Natural killer cell (primary cell): ENCODE measurements at regions not wholly inside any gene's neighbourhood (a gene's known extent, or its start where the extent isn't known, plus 50 kb on each side); places are given as distances from the start of the nearest gene placed in this dataset.

ENCODE experiments used
- ATAC-seq, 3 donors: fragments of 150-1000 bp in 2 of 3; fragments of 200-7000 bp in 1 of 3; cut with Tn5 transposase; 1 replicate in 1 of 3; 2 replicates in 2 of 3; pipeline ENCODE4 v1.10.0; 2021; ENCODE audit warnings: mild to moderate bottlenecking in 2 of 3, moderate library complexity in 2 of 3
- DNase-seq, 2 donors: peaks; one replicate each; pipeline versions ENCODE4 v3.0.0 to v3.0.0-alpha.2; 2013 to 2021; ENCODE audit warnings: mixed read lengths in 1 of 2
- H3K27ac ChIP-seq: one replicate; pipeline ENCODE4 v1.5.1; 2013; ENCODE audit warnings: mild to moderate bottlenecking, low read length
- H3K27me3 ChIP-seq: one replicate; pipeline ENCODE4 v1.6.1; 2013; ENCODE audit warnings: low read length; ENCODE audit not compliant: control insufficient read depth, insufficient read depth
- H3K36me3 ChIP-seq: one replicate; pipeline ENCODE4 v1.6.1; 2013; ENCODE audit warnings: low read length; ENCODE audit not compliant: control insufficient read depth, insufficient read depth
- H3K4me1 ChIP-seq: one replicate; pipeline ENCODE4 v1.6.1; 2013; ENCODE audit warnings: low read length; ENCODE audit not compliant: control insufficient read depth, insufficient read depth
- H3K4me3 ChIP-seq: one replicate; pipeline ENCODE4 v1.5.1; 2013; ENCODE audit warnings: low read length
- H3K9me3 ChIP-seq: one replicate; pipeline ENCODE4 v1.6.1; 2013; ENCODE audit warnings: low read length; ENCODE audit not compliant: control insufficient read depth, insufficient read depth
- H3K27ac Mint-ChIP-seq, 2 donors: one replicate each; pipeline ENCODE4 v1.8.0; 2022; ENCODE audit warnings: mild to moderate bottlenecking in 2 of 2, mixed read lengths in 2 of 2, moderate library complexity in 1 of 2
- H3K27me3 Mint-ChIP-seq, 2 donors: one replicate each; pipeline ENCODE4 v1.8.0; 2022; ENCODE audit warnings: low read depth in 2 of 2, mixed read lengths in 2 of 2
- H3K36me3 Mint-ChIP-seq: one replicate; pipeline ENCODE4 v1.8.0; 2022; ENCODE audit warnings: mixed read lengths
- H3K4me1 Mint-ChIP-seq, 2 donors: one replicate each; pipeline ENCODE4 v1.8.0; 2022; ENCODE audit warnings: mixed read lengths in 2 of 2
- H3K4me3 Mint-ChIP-seq: one replicate; pipeline ENCODE4 v1.8.0; 2022; ENCODE audit warnings: mild to moderate bottlenecking, moderate library complexity, mixed read lengths
- H3K9me3 Mint-ChIP-seq, 2 donors: one replicate each; pipeline ENCODE4 v1.8.0; 2022; ENCODE audit warnings: mixed read lengths in 2 of 2
- WGBS: methylation state at CpG from one replicate; pipeline ENCODE4 v1.1.7; 2013; ENCODE audit warnings: missing lambda C conversion rate; ENCODE audit not compliant: insufficient coverage; 5-methylcytosine and 5-hydroxymethylcytosine counted together
- intact Hi-C: fragments of 100-400 bp; cut with micrococcal nuclease; formaldehyde crosslinking; loops from one replicate; pipeline ENCODE4 v1.14.2; 2022
- TF ChIP-seq, protein P1 (sequence below): fragments of 200-600 bp; IDR thresholded peaks from one replicate; pipeline ENCODE4 v1.8.0; 2022; ENCODE audit warnings: antibody characterized with exemption

DNA sequence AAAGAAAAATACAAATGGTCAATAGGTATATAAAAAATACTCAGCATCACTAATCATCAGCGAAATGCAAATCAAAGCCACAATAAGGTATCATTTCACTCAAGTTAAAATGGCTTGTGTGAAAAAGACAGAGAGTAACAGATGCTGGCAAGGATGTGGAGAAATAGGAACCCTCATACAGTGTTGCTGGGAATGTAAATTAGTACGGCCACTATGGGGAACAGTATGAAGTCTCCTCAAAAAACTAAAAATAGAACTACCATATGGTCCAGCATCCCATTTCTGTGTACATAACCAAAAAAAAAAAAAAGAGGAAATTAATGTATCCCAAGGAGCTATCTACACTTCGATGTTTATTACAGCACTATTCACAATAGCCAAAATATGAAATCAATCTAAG is 98.1 kb upstream of the TGFBR2 start:
- Mint-ChIP-seq H3K9me3 (no peaks in the 10 kb centered on the region), H3K4me1 (peaks cover 0 to 7% of the 10 kb centered on the region in 2 donors), H3K36me3 (no peaks in the 10 kb centered on the region), H3K27ac (no peak overlapping the region), H3K4me3 (no peak overlapping the region), H3K27me3 (no peaks in the 10 kb centered on the region)
- H3K27me3 ChIP-seq, result no peaks in the 10 kb centered on the region
- DNase-seq (no peak), ATAC-seq (no peak)
- no peaks in the 10 kb centered on the region for H3K36me3 ChIP-seq
- TF ChIP-seq, protein P1, sequence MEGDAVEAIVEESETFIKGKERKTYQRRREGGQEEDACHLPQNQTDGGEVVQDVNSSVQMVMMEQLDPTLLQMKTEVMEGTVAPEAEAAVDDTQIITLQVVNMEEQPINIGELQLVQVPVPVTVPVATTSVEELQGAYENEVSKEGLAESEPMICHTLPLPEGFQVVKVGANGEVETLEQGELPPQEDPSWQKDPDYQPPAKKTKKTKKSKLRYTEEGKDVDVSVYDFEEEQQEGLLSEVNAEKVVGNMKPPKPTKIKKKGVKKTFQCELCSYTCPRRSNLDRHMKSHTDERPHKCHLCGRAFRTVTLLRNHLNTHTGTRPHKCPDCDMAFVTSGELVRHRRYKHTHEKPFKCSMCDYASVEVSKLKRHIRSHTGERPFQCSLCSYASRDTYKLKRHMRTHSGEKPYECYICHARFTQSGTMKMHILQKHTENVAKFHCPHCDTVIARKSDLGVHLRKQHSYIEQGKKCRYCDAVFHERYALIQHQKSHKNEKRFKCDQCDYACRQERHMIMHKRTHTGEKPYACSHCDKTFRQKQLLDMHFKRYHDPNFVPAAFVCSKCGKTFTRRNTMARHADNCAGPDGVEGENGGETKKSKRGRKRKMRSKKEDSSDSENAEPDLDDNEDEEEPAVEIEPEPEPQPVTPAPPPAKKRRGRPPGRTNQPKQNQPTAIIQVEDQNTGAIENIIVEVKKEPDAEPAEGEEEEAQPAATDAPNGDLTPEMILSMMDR, result no peak
- no peaks in the 10 kb centered on the region for H3K9me3 ChIP-seq
- intact Hi-C loops, result no loop called here
- no peak overlapping the region for H3K27ac ChIP-seq
- H3K4me1 ChIP-seq, result no peaks in the 10 kb centered on the region
- WGBS, result no CpG with 5 or more reads among the region's 3 CpGs
- H3K4me3 ChIP-seq, result no peak overlapping the region

DNA sequence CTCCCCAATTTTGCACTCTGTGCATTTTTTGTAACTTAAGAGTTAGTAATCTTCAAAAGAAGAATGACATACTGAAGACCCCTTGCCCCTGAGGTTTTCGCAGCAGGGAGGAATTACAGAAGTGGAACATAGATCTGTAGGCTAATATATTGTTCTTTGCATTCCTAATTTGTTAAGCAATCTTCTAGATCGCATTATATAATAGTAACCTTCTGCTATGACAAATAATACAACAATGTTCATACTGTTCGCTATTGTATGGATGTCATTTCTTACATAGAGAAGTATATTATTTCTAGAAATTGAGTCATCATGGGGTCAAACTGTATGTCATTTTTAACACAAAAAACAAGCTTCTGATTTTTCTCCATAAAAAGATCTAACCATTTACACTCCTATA is 95.8 kb upstream of the TGFBR2 start:
- no peak overlapping the region for H3K27ac Mint-ChIP-seq

DNA sequence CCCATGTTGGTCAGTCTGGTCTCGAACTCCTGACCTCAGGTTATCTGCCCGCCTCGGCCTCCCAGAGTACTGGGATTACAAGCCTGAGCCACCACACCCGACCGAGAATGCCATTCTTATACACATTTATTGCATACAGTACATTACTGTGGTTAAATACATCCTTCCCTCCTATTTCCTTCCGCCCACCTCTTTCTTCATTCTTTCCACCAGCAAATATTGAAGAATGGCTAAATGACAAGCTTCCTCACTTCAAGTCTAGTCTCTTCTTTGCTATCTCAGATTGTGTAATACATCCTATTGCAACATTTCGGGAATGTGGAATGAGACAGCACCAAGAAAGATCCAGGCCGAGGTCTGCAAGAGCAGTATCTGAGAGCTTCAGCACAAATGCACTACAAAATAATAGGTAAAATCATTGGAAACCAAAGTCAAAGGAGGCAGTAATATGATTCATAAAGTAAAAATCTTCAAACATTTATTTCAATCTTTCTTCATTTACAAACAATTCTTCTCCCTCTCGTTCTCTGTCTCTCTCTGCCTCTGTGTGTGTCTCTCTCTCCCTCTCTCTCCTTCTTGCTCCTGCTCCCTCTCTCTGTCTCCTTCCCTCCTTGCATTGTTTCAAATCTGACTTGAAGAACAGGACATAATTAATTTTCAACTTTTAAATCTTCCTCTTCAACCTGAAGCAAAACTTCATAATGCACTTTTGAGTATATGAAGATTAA is 94.7 kb upstream of the TGFBR2 start:
- H3K9me3 ChIP-seq, result no peaks in the 10 kb centered on the region
- no peak for ATAC-seq
- Mint-ChIP-seq H3K4me3 (no peak overlapping the region), H3K27me3 (no peaks in the 10 kb centered on the region), H3K9me3 (no peaks in the 10 kb centered on the region), H3K27ac (no peak overlapping the region), H3K36me3 (no peaks in the 10 kb centered on the region), H3K4me1 (peaks cover 0 to 7% of the 10 kb centered on the region in 2 donors)
- WGBS, result 78% methylated on average over 9 of the region's 9 CpGs
- H3K27me3 ChIP-seq, result no peaks in the 10 kb centered on the region
- intact Hi-C loops, result no loop called here
- H3K4me3 ChIP-seq, result no peak overlapping the region
- H3K4me1 ChIP-seq, result no peaks in the 10 kb centered on the region
- no peak for DNase-seq
- TF ChIP-seq, protein P1, result no peak
- H3K27ac ChIP-seq, result no peak overlapping the region
- H3K36me3 ChIP-seq, result no peaks in the 10 kb centered on the region

More for the DNA sequence above, 95.8 kb upstream of the TGFBR2 start:
- no peaks in the 10 kb centered on the region for H3K9me3 Mint-ChIP-seq
- TF ChIP-seq, protein P1, result no peak
- H3K4me3 ChIP-seq, result no peak overlapping the region
- peaks cover 0 to 7% of the 10 kb centered on the region in 2 donors for H3K4me1 Mint-ChIP-seq
- H3K27ac ChIP-seq, result no peak overlapping the region
- H3K36me3 ChIP-seq, result no peaks in the 10 kb centered on the region
- H3K27me3 ChIP-seq, result no peaks in the 10 kb centered on the region
- intact Hi-C loops, result no loop called here
- H3K4me3 Mint-ChIP-seq, result no peak overlapping the region
- H3K36me3 Mint-ChIP-seq, result no peaks in the 10 kb centered on the region
- DNase-seq (no peak), ATAC-seq (no peak)
- H3K27me3 Mint-ChIP-seq, result no peaks in the 10 kb centered on the region
- WGBS, result no CpG with 5 or more reads among the region's 3 CpGs
- no peaks in the 10 kb centered on the region for H3K9me3 ChIP-seq
- H3K4me1 ChIP-seq, result no peaks in the 10 kb centered on the region

DNA sequence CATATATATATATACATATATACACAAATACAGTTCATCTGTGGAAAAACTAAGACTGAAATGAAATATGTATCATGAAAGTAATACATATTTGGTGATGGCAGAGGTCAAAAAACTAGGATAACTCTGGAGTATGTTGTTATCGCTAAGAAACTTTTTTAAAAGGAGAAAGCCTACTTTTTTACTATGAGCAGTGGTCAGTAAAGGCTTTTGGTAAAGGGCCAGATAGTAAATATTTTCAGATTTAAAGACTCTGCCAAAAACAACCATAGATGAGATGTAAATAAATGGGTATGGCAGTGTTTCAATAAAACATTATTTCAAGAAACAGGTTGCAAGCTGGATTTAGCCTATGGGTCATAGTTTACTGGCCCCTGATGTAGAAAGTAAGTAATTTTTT is 93.8 kb upstream of the TGFBR2 start:
- 100% methylated on average over 1 of the region's 1 CpG for WGBS
- no peak for ATAC-seq
- TF ChIP-seq, protein P1, result no peak
- no peak for DNase-seq
- H3K36me3 ChIP-seq, result no peaks in the 10 kb centered on the region
- Mint-ChIP-seq H3K36me3 (no peaks in the 10 kb centered on the region), H3K9me3 (no peaks in the 10 kb centered on the region), H3K4me3 (no peak overlapping the region), H3K27me3 (no peaks in the 10 kb centered on the region), H3K27ac (no peak overlapping the region), H3K4me1 (peaks cover 2 to 7% of the 10 kb centered on the region in 2 donors)
- H3K4me1 ChIP-seq, result no peaks in the 10 kb centered on the region
- intact Hi-C loops, result no loop called here
- H3K27me3 ChIP-seq, result no peaks in the 10 kb centered on the region
- no peak overlapping the region for H3K27ac ChIP-seq
- H3K9me3 ChIP-seq, result no peaks in the 10 kb centered on the region
- H3K4me3 ChIP-seq, result no peak overlapping the region
